ENCODE measurements at regions not wholly inside any gene's neighbourhood (a gene's known extent, or its start where the extent isn't known, plus 50 kb on each side); places are given as distances from the start of the nearest gene placed in this dataset.

DNA sequence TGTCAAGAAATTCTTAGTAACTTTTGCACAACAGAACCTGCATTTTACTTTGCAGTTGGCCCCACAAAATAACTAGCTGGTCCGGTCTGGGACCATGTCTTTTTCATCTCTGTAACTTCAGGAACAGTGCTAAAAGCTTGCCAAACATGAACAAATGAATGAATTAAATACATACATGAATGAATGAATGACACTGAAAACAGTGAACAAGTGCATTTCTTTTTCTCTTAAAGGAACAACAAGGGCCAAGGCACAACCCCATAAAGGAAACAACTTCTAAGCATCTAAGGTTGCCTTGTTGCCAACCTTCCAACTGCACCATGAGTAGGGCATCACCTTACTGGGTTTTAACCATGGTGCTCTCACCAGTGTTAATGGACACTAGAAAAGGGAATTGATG is 534.4 kb upstream of the PKN2 start:
- Histone ChIP-seq H3K27me3 (ENCODE audit: control insufficient read depth in 4 of 4, insufficient read depth in 4 of 4, low read length in 3 of 4) (no peaks in the 10 kb centered on the region), H3K27ac (ENCODE audit: low read depth in 1 of 2, low read length in 2 of 2) (no peak overlapping the region), H3K9me3 (ENCODE audit: control insufficient read depth in 4 of 4, low read length in 3 of 4) (no peaks in the 10 kb centered on the region), H3K4me3 (ENCODE audit: low read depth in 1 of 3, low read length in 3 of 3) (no peak overlapping the region), H3K4me1 (ENCODE audit: control insufficient read depth in 4 of 4, insufficient read depth in 4 of 4, low read length in 3 of 4) (no peaks in the 10 kb centered on the region), H3K9ac (ENCODE audit: low read depth in 1 of 2, low read length in 2 of 2) (no peak overlapping the region), H3K36me3 (ENCODE audit: control insufficient read depth in 4 of 4, insufficient read depth in 3 of 4, low read depth in 1 of 4, low read length in 3 of 4) (no peaks in the 10 kb centered on the region)
- WGBS, result 95% methylated on average over 1 of the region's 1 CpG
- TF ChIP-seq FOXA2 (IDR thresholded peaks at IDR 0.05) (no peak), TAF1 (conservative IDR thresholded peaks at IDR 0.05) (no peak), REST (IDR thresholded peaks at IDR 0.05) (no peak), FOXA1 (IDR thresholded peaks at IDR 0.05) (no peak), YY1 (IDR thresholded peaks at IDR 0.05) (no peak)
- DNase-seq (ENCODE audit: low spot score), result no peak

GRCh38 chr1:88150330-88150729 is 533.7 kb upstream of the PKN2 start:
- WGBS, result 74% methylated on average over 4 of the region's 4 CpGs
- no peak for DNase-seq (ENCODE audit: low spot score)
- Histone ChIP-seq H3K36me3 (ENCODE audit: control insufficient read depth in 4 of 4, insufficient read depth in 3 of 4, low read depth in 1 of 4, low read length in 3 of 4) (no peaks in the 10 kb centered on the region), H3K27me3 (ENCODE audit: control insufficient read depth in 4 of 4, insufficient read depth in 4 of 4, low read length in 3 of 4) (no peaks in the 10 kb centered on the region), H3K9ac (ENCODE audit: low read depth in 1 of 2, low read length in 2 of 2) (no peak overlapping the region), H3K9me3 (ENCODE audit: control insufficient read depth in 4 of 4, low read length in 3 of 4) (no peaks in the 10 kb centered on the region), H3K4me1 (ENCODE audit: control insufficient read depth in 4 of 4, insufficient read depth in 4 of 4, low read length in 3 of 4) (no peaks in the 10 kb centered on the region), H3K27ac (ENCODE audit: low read depth in 1 of 2, low read length in 2 of 2) (no peak overlapping the region), H3K4me3 (ENCODE audit: low read depth in 1 of 3, low read length in 3 of 3) (no peak overlapping the region)
- no peak for TF ChIP-seq RXRA (IDR thresholded peaks at IDR 0.05)
- no peak for TF ChIP-seq NR2F2 (IDR thresholded peaks at IDR 0.05)
- TF ChIP-seq, protein P1, sequence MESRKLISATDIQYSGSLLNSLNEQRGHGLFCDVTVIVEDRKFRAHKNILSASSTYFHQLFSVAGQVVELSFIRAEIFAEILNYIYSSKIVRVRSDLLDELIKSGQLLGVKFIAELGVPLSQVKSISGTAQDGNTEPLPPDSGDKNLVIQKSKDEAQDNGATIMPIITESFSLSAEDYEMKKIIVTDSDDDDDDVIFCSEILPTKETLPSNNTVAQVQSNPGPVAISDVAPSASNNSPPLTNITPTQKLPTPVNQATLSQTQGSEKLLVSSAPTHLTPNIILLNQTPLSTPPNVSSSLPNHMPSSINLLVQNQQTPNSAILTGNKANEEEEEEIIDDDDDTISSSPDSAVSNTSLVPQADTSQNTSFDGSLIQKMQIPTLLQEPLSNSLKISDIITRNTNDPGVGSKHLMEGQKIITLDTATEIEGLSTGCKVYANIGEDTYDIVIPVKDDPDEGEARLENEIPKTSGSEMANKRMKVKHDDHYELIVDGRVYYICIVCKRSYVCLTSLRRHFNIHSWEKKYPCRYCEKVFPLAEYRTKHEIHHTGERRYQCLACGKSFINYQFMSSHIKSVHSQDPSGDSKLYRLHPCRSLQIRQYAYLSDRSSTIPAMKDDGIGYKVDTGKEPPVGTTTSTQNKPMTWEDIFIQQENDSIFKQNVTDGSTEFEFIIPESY (IDR thresholded peaks at IDR 0.05), result no peak
- no peak for TF ChIP-seq FOXA2 (IDR thresholded peaks at IDR 0.05)
- no peak for TF ChIP-seq MAX (IDR thresholded peaks at IDR 0.05)
- no peak for TF ChIP-seq SP1 (IDR thresholded peaks at IDR 0.05)
- TF ChIP-seq EGR1 (IDR thresholded peaks at IDR 0.05; ENCODE audit: low read depth in 2 of 2), result no peak
- no peak for TF ChIP-seq TAF1 (conservative IDR thresholded peaks at IDR 0.05)
- no peak for TF ChIP-seq RAD21 (IDR thresholded peaks at IDR 0.05)
- TF ChIP-seq, protein P2, sequence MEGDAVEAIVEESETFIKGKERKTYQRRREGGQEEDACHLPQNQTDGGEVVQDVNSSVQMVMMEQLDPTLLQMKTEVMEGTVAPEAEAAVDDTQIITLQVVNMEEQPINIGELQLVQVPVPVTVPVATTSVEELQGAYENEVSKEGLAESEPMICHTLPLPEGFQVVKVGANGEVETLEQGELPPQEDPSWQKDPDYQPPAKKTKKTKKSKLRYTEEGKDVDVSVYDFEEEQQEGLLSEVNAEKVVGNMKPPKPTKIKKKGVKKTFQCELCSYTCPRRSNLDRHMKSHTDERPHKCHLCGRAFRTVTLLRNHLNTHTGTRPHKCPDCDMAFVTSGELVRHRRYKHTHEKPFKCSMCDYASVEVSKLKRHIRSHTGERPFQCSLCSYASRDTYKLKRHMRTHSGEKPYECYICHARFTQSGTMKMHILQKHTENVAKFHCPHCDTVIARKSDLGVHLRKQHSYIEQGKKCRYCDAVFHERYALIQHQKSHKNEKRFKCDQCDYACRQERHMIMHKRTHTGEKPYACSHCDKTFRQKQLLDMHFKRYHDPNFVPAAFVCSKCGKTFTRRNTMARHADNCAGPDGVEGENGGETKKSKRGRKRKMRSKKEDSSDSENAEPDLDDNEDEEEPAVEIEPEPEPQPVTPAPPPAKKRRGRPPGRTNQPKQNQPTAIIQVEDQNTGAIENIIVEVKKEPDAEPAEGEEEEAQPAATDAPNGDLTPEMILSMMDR (IDR thresholded peaks at IDR 0.05; ENCODE audit: low read depth, low read length, missing input control), result no peak
- TF ChIP-seq, protein P3, sequence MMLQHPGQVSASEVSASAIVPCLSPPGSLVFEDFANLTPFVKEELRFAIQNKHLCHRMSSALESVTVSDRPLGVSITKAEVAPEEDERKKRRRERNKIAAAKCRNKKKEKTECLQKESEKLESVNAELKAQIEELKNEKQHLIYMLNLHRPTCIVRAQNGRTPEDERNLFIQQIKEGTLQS (IDR thresholded peaks at IDR 0.05), result no peak
- no peak for TF ChIP-seq HNF4G (IDR thresholded peaks at IDR 0.05)
